Osteocyte (in vitro differentiated cells): ENCODE measurements at regions not wholly inside any gene's neighbourhood (a gene's known extent, or its start where the extent isn't known, plus 50 kb on each side); places are given as distances from the start of the nearest gene placed in this dataset.
"Not testable (repeated sequence)": the region's sequence is repeated elsewhere in the genome, so short reads cannot be mapped to it uniquely, and the experiment has no call there.

Experiments used
- DNase-seq: peaks from one replicate; pipeline ENCODE4 v3.0.0; 2021; ENCODE audit warnings: mixed read lengths; ENCODE audit not compliant: unreplicated experiment; ENCODE audit errors: extremely low spot score
- H3K27ac Mint-ChIP-seq: one replicate; pipeline ENCODE4 v1.8.0; 2021; ENCODE audit warnings: mild to moderate bottlenecking, mixed read lengths; ENCODE audit not compliant: unreplicated experiment
- H3K27me3 Mint-ChIP-seq: one replicate; pipeline ENCODE4 v1.8.0; 2021; ENCODE audit warnings: mixed read lengths; ENCODE audit not compliant: unreplicated experiment
- H3K36me3 Mint-ChIP-seq: one replicate; pipeline ENCODE4 v1.8.0; 2021; ENCODE audit warnings: mixed read lengths; ENCODE audit not compliant: unreplicated experiment
- H3K4me1 Mint-ChIP-seq: one replicate; pipeline ENCODE4 v1.8.0; 2021; ENCODE audit warnings: mixed read lengths; ENCODE audit not compliant: unreplicated experiment
- H3K4me3 Mint-ChIP-seq: one replicate; pipeline ENCODE4 v1.8.0; 2021; ENCODE audit warnings: mild to moderate bottlenecking, moderate library complexity, mixed read lengths; ENCODE audit not compliant: unreplicated experiment
- H3K9me3 Mint-ChIP-seq: one replicate; pipeline ENCODE4 v1.8.0; 2021; ENCODE audit warnings: mixed read lengths; ENCODE audit not compliant: unreplicated experiment
- CTCF ChIP-seq: fragments of 200-600 bp; sonication (generic); IDR thresholded peaks from 2 replicates; pipeline ENCODE4 v1.5.0; 2021; ENCODE audit warnings: antibody characterized with exemption, mild to moderate bottlenecking, moderate library complexity

GRCh38 chr6:66496659-66497058, 789.6 kb upstream of the EYS start:
- H3K4me3 Mint-ChIP-seq, result no peak overlapping the region
- H3K4me1 Mint-ChIP-seq, result no peaks in the 10 kb centered on the region
- H3K9me3 Mint-ChIP-seq, result peaks cover 3% of the 10 kb centered on the region
- no peak overlapping the region for H3K27ac Mint-ChIP-seq
- no peak for DNase-seq
- no peaks in the 10 kb centered on the region for H3K27me3 Mint-ChIP-seq
- H3K36me3 Mint-ChIP-seq, result no peaks in the 10 kb centered on the region
- peak; percentile 36 for TF ChIP-seq CTCF

GRCh38 chr6:66494643-66495042, 787.6 kb upstream of the EYS start:
- not testable (repeated sequence) for H3K9me3 Mint-ChIP-seq, H3K27ac Mint-ChIP-seq, H3K27me3 Mint-ChIP-seq, H3K4me3 Mint-ChIP-seq, H3K36me3 Mint-ChIP-seq, DNase-seq, H3K4me1 Mint-ChIP-seq

- TF ChIP-seq CTCF, result no peak
- H3K27ac Mint-ChIP-seq, result no peak overlapping the region
- H3K4me1 Mint-ChIP-seq, result no peaks in the 10 kb centered on the region
- peaks cover 3% of the 10 kb centered on the region for H3K9me3 Mint-ChIP-seq
- no peak overlapping the region for H3K4me3 Mint-ChIP-seq
- DNase-seq, result no peak
- H3K36me3 Mint-ChIP-seq, result no peaks in the 10 kb centered on the region
- H3K27me3 Mint-ChIP-seq, result no peaks in the 10 kb centered on the region
These were observed 782.4 kb upstream of the EYS start for GRCh38 chr6:66489269-66489987.

GRCh38 chr6:66481216-66481615, 774.2 kb upstream of the EYS start:
- Mint-ChIP-seq H3K4me1 (no peaks in the 10 kb centered on the region), H3K4me3 (no peak overlapping the region), H3K36me3 (no peaks in the 10 kb centered on the region), H3K27me3 (no peaks in the 10 kb centered on the region), H3K9me3 (peaks cover 11% of the 10 kb centered on the region), H3K27ac (no peak overlapping the region)
- TF ChIP-seq CTCF, result no peak
- DNase-seq, result no peak

DNA sequence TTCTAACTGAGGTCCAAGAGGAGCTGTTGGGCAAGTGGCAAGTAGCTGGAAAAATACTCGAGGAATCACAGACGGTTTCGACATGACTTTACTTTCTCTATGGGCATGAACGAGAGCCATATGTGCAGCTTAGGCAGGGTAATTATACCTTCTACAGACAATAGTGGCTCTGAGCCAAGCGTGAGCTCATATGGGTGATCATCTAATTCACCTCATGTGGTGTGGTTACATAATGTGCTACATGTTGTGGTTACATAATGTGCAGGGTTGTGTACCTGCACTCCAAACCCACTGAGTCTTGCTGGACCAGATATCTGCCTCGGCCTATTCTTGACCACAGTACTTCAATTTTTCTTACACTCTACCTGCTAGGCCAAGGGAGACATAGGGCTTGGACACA, 771.7 kb upstream of the EYS start:
- no peak overlapping the region for H3K4me3 Mint-ChIP-seq
- no peaks in the 10 kb centered on the region for H3K27me3 Mint-ChIP-seq
- H3K36me3 Mint-ChIP-seq, result no peaks in the 10 kb centered on the region
- no peak overlapping the region for H3K27ac Mint-ChIP-seq
- no peak for DNase-seq
- no peak for TF ChIP-seq CTCF
- H3K9me3 Mint-ChIP-seq, result peaks cover 11% of the 10 kb centered on the region
- no peaks in the 10 kb centered on the region for H3K4me1 Mint-ChIP-seq
